GM12865 (cell line): ENCODE measurements at regions not wholly inside any gene's neighbourhood (a gene's known extent, or its start where the extent isn't known, plus 50 kb on each side); places are given as distances from the start of the nearest gene placed in this dataset.
"Not testable (repeated sequence)": the region's sequence is repeated elsewhere in the genome, so short reads cannot be mapped to it uniquely, and the experiment has no call there.

ENCODE experiments used
- DNase-seq: peaks from one replicate; pipeline ENCODE4 v3.0.0; 2010; ENCODE audit warnings: low read depth
- H3K4me3 ChIP-seq: 2 replicates; pipeline ENCODE4 v1.5.1; 2011; ENCODE audit warnings: mild to moderate bottlenecking, low read depth, low read length, control low read depth
- TF ChIP-seq, protein P1 (sequence below): IDR thresholded peaks from 2 replicates; pipeline ENCODE4 v1.5.1; 2011; ENCODE audit warnings: low read length, control low read depth, low read depth, inconsistent platforms; ENCODE audit not compliant: insufficient read depth; ENCODE audit errors: missing control alignments

DNA sequence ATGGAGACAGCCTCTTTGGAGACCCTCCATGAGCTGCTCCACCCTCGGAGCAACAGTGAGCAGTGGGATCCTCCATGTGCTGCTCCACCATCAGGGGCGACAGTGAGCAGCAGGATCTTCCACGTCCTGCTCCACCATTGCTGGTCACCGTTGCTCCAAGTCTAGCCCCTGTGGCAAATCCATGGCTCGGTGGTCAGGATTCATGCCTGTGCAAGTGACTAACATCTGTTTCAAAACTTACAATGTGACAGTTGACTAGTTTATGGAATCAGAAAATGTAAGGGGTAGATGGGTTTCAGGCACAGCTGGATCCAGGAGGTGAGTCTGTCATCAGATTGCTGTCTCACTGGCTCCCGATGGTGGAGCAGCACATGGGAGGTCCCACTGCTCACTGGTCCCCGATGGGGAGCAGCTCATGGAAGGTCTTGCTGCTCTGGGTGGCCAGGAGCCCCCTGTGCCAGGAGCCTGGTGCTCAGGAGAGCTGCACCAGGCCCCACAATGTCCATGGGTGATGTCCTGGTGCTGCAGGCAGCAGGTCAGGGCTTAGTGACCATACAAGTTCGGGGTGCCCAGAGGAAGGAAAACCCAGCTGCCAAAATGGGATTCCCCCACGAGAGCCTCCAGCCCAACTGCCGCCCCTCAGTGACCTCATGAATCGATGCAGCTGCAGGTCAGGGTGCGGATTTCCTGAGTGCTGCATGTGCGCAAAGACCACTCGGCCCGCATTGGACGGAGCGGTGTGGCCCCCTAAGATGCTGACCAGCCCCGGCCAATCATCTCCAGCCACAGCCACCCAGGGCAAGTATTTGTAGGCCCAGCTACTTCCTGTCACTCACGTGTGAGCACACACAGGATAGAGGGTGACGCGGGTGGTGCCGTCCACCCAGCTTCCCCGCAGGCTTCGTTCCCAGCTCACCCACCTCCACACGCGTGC is 116.5 kb upstream of the OTOS start:
- H3K4me3 ChIP-seq = no peak overlapping the region
- no peak for DNase-seq
- TF ChIP-seq, protein P1, sequence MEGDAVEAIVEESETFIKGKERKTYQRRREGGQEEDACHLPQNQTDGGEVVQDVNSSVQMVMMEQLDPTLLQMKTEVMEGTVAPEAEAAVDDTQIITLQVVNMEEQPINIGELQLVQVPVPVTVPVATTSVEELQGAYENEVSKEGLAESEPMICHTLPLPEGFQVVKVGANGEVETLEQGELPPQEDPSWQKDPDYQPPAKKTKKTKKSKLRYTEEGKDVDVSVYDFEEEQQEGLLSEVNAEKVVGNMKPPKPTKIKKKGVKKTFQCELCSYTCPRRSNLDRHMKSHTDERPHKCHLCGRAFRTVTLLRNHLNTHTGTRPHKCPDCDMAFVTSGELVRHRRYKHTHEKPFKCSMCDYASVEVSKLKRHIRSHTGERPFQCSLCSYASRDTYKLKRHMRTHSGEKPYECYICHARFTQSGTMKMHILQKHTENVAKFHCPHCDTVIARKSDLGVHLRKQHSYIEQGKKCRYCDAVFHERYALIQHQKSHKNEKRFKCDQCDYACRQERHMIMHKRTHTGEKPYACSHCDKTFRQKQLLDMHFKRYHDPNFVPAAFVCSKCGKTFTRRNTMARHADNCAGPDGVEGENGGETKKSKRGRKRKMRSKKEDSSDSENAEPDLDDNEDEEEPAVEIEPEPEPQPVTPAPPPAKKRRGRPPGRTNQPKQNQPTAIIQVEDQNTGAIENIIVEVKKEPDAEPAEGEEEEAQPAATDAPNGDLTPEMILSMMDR = no peak

DNA sequence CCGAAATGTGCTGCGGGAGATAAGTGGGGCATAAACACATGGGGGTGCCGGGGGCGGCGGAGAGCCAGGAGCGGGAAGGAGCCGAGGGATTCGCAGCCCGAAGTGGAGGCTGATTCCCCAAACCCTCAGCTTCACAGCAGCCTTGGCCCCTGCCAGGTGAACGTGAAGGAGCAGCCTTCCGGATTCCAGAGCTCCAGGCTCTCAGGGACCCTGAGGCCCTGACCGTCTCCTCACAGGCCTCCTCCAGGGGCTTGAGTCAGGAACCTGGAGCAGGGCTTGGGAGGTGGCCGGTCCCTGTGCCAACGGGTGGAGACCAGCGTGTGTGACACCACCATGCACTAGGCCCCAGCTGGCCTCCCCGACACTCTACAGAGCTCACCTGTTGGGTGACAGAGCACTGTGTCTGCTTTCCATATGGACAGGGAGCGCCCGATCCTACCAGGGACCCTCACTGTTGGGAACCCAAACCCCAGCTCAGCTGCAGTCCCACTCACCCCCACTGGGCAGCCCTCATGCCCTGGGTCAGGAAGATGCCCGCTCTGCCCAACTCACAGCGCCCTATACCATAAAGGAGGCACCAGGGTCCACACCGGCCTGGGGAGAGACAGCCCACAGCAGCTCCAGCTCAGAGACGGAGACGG is 117.6 kb upstream of the OTOS start:
- no peak for DNase-seq

DNA sequence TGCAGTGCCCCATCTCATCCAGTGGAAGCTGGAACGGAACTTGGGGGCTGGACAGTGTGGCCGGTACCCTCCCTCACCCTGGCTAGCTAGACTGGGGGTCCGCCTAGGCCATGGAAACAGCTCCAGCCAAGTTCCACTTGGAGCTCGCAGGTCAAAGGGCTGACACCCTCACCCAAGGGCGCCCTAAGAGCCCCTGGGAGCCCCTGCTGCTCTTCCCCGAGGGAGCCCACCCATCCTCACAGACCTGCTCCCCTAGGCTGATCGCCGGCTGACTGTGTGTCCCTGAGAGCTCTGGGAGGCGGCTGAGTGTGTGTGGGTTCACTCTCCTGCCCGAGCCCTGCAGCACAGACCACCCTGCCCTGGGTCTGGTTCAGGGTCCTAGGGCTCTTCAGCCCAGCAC is 118.2 kb upstream of the OTOS start:
- H3K4me3 ChIP-seq = no peak overlapping the region
- no peak for DNase-seq
- TF ChIP-seq, protein P1 = no peak

More for the DNA sequence above, 117.6 kb upstream of the OTOS start:
- H3K4me3 ChIP-seq = no peak overlapping the region
- TF ChIP-seq, protein P1 = no peak

DNA sequence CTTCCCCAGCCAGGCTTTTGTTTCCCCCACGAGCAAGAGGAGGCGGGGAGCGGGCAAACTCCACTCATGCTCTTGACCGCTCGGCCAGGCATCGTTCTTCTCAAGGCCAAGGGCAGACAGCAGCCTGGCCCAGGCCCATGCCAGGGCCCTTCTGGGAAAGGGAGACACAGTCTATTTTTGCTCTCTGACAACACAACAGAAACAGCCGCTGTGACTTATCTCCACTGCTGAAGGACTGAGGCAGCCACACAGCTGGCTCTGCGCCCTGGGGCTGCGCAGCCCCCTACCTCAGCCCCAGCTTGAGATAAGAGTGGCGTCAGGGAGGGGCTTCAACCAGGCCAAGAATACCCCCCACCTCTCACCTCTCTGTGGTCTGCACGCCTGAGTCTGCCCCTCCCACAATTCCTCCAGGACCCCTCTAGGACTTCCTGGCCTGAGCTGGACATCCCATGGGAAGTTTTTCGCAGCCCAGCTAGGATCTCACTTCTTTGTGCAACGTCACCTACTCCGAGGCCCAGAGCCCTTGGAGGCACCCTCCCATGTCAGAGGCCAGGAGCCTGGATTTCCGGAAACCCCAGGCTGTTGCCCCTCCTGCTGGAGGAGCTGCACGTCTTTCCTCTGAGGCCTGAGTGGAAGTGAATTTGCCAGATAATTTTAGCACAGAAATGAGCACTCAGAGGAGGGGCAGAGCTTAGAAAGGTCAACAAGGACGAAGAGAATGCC is 118.9 kb upstream of the OTOS start:
- no peak for DNase-seq
- no peak overlapping the region for H3K4me3 ChIP-seq

DNA sequence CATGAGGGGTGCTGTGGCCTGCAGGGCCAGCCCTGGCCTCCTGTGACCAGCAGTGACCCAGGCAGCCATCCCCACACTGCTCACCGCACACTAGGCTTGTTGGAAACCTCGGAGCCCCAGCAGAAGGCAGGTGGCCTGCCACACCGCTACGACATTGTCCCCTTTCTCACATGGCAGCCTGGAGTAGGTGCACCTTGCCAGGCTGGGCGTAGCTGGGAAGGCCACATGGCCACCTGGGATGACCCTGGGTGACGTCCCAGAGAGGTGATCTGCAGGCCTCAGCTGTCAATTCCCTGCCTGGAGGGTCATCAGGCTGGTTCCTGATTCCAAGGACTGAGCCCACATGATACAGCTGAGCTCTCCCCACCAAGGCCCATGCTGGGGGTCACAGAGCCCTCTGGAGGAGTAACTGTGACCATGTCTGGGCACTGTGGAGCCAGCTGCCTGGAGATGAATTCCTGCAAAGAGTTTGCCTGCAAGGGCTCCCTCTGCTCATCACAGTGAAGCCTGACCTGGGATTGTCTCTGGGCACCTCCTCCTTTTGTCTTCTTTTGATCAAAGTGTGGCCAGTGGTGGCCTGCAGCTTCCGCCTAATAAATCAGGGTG is 119.6 kb upstream of the OTOS start:
- H3K4me3 ChIP-seq = no peak overlapping the region
- no peak for DNase-seq
- TF ChIP-seq, protein P1 = no peak

More for the DNA sequence above, 118.9 kb upstream of the OTOS start:
- TF ChIP-seq, protein P1 = no peak

DNA sequence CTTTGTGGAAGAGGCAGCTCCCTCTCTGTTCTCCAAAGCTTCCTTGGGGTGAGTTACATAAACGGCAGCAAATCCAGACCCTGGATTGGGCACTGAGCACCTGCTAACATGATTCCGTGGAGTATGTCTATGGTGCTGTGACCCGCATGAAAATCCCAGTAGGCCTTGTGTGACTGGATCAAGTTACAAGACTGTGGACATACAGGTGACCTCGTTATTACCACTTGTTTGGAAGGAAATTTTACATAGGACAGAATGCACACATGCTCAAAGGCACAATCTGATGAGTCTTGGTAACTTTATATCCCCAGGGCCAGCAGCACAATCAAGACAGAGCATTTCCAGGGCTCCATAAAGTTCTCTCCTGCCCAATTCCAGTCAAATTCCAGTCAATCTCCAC is 120.2 kb upstream of the OTOS start:
- no peak overlapping the region for H3K4me3 ChIP-seq
- TF ChIP-seq, protein P1 = no peak
- no peak for DNase-seq

DNA sequence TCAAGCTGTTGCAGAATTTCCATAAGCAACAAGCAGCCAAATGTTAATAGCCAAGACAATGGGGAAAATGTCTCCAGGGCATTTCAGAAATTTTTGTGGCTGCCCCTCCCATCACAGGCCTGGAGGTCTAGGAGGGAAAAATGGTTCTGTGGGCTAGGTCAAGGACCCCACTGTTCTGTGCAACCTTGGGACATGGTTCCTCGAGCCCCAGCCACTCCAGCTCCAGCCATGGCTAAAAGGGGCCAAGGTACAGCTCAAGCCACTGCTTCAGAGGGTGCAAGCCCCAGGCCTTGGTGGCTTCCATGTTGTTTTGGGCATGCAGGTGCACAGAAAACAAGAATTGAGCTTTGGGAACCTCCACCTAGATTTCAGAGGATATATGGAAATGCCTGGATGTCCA is 122.1 kb upstream of the OTOS start:
- H3K4me3 ChIP-seq, DNase-seq: not testable (repeated sequence)
